Stimulated activated CD8-positive, alpha-beta memory T cell treated with anti-CD3 and anti-CD28 coated beads, Interleukin-2, amount 100 ng/mL, for 1 hour (primary cell): ENCODE measurements at regions not wholly inside any gene's neighbourhood (a gene's known extent, or its start where the extent isn't known, plus 50 kb on each side); places are given as distances from the start of the nearest gene placed in this dataset.

Experiments used
- DNase-seq, 2 donors: peaks; one replicate each; pipeline ENCODE4 v3.0.0-alpha.2; 2020; ENCODE audit warnings: low read depth in 2 of 2

DNA sequence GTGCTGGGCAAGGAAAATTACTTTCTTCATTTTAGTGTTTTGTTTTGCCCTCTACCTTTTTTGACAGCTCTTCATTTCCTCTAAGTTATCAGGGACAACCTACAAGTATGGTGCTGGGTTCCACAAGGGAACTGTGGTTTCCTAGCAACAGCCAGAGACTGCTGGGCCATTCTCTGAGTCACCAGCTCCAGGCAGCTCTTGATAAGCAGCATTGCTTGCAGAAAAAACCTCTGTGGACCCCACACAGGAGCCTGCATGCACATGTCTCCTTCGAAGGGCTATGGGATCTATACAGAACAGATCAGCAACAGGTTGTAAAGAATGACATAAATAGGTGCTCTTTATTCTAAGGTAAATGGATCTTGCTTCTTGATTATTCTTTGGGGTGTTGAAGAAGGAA, 81.0 kb upstream of the CCDC196 start:
- no peak for DNase-seq

DNA sequence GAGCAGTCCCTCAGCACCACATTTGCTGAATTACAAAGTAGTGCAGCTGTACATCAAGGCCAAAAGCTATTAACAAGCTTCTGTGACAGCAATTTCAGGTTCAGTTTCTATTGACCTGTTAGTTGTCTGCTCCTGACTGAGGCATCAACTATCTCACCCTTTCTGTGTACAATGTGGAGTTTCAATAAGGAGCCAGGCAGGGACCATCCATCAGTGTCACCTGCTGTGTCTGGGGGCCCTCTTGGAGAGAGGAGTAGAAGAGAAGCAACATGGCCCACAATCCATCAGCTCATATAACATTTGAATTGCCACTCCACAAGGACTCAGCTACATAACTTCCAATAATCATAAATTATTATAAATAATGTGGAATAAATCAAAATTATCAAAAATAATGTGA, 72.3 kb upstream of the CCDC196 start:
- DNase-seq, result no peak

DNA sequence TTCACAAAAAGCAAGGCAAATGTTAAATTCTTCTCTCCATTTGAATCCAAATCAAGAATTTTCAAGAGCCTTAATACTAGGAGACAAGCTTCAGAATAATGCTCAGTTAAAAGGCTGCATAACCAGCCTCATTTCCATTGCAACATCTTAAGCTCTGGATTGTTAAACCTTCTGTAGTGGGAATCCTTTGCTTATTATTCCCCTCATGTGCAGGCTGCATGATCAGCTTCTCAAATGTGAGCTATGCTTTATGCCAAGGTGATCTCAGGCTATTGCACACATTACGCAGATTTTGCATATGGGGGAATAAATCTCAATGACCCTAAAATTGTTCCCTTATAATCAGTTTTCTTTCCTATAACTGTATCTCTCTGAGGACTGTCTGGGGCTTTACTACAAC, 71.7 kb upstream of the CCDC196 start:
- DNase-seq, result no peak

DNA sequence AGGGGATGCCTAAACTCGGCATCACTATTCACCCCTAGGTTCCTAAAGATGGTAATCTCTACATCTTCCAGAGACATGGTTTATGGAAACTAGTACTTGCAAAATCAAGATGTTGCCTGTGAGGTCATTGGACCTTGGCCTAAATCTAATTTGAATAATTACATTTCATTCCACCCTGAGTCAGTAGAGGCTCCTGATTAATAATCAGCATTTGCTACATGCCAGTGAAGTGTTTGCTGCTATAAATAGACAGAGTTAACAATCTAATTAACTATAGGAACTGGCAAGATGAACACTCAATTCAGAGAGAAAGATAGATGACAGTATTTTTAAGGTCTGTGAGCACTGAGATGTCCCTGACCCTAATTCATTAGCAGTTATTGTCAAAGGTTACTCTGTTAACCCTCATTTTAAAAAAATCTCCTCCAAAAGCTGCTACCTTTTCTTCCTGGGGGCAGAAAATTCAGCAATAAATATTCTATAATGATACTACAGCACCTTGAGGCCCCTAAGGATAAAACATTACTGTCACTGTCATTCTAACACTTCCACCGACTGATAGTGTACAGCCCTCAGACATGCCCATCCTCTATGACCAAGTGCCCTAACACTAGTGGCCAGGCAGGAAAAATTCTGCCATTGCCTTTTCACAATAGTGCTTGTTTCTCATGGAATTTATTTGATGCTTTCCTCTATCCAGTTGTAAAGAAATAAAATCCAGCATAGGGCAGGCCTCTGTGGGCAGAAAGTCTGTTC, 65.7 kb upstream of the CCDC196 start:
- DNase-seq, result no peak

DNA sequence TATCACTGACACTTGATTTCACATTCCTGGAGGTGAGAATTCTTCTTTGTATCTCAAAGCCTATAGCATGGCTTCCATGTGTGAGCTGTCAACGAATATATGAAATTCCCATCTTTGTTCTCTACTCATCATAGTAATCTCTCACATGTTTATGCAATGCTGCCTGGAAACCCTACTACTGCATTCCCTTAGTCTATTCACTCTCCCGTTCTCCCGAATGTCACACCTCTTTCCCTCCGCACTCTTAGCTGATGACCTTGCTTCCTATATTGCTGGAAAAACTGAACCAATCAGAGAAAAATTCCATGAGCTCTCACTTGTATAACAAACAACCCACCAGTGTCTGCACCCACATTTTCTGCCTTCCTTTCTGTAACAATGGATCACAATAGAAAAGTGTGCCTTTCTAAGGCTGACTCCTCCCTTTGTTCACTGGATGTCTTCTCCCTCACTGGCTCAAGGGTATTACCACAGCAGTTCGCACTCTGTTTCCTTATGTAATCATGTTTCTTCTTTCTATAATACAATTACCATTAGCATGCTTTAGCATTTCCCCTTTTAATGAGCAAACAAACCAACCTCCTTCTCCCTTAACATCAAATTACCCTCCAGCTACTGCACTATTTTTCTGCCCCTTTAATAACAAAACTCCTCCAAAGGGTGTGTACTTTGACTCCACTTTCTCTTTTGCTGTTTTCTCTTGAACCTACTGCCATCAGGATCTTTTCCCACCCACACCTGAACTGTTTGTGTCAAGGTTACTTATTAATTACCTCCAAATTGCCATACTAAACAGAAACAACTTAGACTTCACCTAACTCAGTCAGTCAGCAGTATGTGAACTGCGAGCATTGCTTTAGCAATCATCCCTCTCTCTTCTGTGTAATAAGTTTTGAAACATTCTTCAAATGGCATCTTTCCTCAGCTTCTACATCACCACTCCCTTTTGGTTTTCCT, 63.9 kb upstream of the CCDC196 start:
- DNase-seq, result no peak

DNA sequence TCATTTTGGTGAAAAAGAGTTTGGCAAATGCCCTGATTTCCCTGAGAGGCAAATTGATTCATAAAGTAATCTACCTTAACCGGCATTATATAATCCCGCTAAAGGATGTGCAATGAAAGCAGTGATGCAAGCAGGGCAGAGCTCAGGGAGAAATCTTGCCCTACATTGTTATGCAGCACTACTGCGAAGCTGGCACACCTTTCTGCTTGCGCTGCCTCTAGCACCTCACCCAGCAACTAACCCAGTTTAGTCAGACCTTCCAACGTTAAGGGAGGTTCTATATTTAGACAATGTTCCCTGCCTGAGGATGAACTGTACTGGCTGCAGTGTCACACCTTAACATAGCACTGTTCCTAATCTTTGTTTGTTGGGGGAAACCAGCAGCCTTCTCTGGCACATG, 60.8 kb upstream of the CCDC196 start:
- no peak for DNase-seq

DNA sequence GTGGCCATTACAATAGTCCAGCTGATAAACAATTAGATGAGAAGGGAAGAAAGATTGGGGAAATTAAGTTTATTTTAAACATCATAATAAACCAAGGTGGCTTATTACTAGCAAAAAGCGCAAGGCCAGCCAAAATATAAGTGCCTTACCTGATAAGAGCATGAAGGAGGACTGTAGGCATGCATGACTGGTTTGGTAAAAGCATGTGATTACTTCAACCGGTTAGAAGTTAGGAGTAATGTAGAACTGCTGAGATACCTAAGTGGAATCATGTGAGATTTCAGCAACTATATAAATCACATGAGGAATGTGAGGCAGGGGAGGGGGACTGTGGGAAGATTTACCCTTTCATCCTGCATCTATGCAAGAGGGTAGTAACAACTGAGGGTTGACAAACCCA, 59.7 kb upstream of the CCDC196 start:
- no peak for DNase-seq

DNA sequence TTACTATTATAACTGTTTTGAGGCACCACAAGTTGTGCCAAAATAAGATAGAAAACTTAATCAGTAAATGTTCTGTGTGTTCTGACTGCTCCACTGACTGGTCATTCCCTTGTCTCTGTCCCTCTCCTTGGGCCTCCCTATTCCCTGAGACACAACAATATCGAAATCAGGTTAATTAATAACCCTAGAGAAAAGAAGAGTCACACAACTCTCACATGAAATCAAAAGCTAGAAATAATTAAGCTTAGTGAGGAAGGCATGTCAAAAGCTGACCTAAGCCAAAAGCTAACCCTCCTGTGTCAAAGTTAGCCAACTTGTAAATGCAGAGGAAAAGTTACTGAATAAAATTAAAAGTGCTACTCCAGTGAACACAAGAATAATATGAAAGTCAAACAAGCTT, 53.8 kb upstream of the CCDC196 start:
- DNase-seq, result no peak

DNA sequence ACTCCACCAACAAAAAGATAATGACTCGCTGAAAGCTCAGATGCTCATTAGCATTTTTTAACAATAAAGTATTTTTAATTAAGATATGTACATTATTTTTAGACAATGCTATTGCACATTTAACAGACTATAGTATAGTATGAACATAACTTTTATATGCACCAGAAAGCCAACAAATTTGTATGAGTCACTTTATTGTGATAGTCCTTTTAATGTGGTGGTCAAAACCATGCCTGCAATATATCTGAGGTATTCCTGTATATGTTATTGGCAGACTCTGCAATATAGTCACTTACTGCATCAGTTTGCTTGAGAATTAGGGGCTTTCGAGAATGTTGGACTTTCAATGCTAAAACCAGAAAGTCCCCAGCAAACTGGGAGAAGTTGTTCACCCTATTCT, 51.7 kb upstream of the CCDC196 start:
- DNase-seq, result no peak

DNA sequence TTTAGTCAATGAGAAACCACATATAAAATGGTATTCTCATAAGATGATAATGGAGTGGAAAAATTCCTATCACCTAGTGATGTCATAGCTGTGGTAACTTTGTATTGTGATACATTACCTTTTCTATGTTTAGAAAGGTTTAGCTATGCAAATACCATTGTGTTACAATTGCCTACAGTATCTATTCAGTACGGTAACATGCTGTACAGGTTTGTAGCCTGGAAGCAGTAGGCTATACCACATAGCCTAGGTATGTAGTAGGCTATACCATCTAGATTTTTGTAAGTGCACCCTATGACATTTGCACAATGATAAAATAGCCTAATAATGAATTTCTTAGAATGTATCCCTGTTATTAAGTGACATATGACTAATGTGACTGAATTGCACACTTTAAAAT, 50.5 kb upstream of the CCDC196 start:
- no peak for DNase-seq
